Spinal cord (tissue), 9 donors: ENCODE measurements at regions not wholly inside any gene's neighbourhood (a gene's known extent, or its start where the extent isn't known, plus 50 kb on each side); places are given as distances from the start of the nearest gene placed in this dataset.
"Not testable (repeated sequence)": the region's sequence is repeated elsewhere in the genome, so short reads cannot be mapped to it uniquely, and the experiment has no call there.

Experiments used
- DNase-seq, 6 donors: peaks; one replicate each; pipeline versions ENCODE4 v3.0.0 to v3.0.0-alpha.2; 2013 to 2015; ENCODE audit warnings: low spot score in 6 of 6, low read depth in 4 of 6
- H3K27ac ChIP-seq: one replicate; pipeline ENCODE4 v1.5.1; 2013; ENCODE audit warnings: low read depth, low read length, control low read depth
- H3K27me3 ChIP-seq: one replicate; pipeline ENCODE4 v1.6.1; 2013; ENCODE audit warnings: low read length; ENCODE audit not compliant: control insufficient read depth, insufficient read depth
- H3K36me3 ChIP-seq: one replicate; pipeline ENCODE4 v1.6.1; 2013; ENCODE audit warnings: low read length; ENCODE audit not compliant: control insufficient read depth, insufficient read depth
- H3K4me1 ChIP-seq: one replicate; pipeline ENCODE4 v1.6.1; 2013; ENCODE audit warnings: low read length; ENCODE audit not compliant: control insufficient read depth, insufficient read depth
- H3K4me3 ChIP-seq: one replicate; pipeline ENCODE4 v1.5.1; 2013; ENCODE audit warnings: low read depth, low read length, control low read depth
- H3K9me3 ChIP-seq: one replicate; pipeline ENCODE4 v1.6.1; 2013; ENCODE audit warnings: low read length; ENCODE audit not compliant: control insufficient read depth, insufficient read depth
- WGBS: methylation state at CpG from one replicate; pipeline ENCODE4 v1.1.5; 2013; ENCODE audit warnings: missing lambda C conversion rate; ENCODE audit not compliant: insufficient coverage; 5-methylcytosine and 5-hydroxymethylcytosine counted together
- donor health status: healthy.

GRCh38 chr13:18281829-18282597, 899.6 kb downstream of the TUBA3C start:
- no CpG with 5 or more reads among the region's 6 CpGs for WGBS
- H3K27me3 ChIP-seq, H3K9me3 ChIP-seq, DNase-seq, H3K27ac ChIP-seq, H3K4me1 ChIP-seq, H3K36me3 ChIP-seq, H3K4me3 ChIP-seq: not testable (repeated sequence)

- not testable (repeated sequence) for H3K27ac ChIP-seq, H3K27me3 ChIP-seq, H3K4me1 ChIP-seq, DNase-seq, H3K9me3 ChIP-seq, H3K4me3 ChIP-seq, H3K36me3 ChIP-seq
- WGBS, result no CpG with 5 or more reads among the region's 11 CpGs
Observed at GRCh38 chr13:18280904-18281828, 900.5 kb downstream of the TUBA3C start.

GRCh38 chr13:18279971-18280370, 901.7 kb downstream of the TUBA3C start:
- H3K9me3 ChIP-seq, DNase-seq, H3K4me1 ChIP-seq, H3K36me3 ChIP-seq, H3K27ac ChIP-seq, H3K4me3 ChIP-seq, H3K27me3 ChIP-seq: not testable (repeated sequence)
- WGBS, result 77% methylated on average over 4 of the region's 4 CpGs

- H3K9me3 ChIP-seq, H3K27me3 ChIP-seq, H3K4me3 ChIP-seq, H3K27ac ChIP-seq, H3K4me1 ChIP-seq, H3K36me3 ChIP-seq, DNase-seq: not testable (repeated sequence)
- WGBS, result 84% methylated on average over 6 of the region's 12 CpGs
Observed at GRCh38 chr13:18277372-18277771, 904.3 kb downstream of the TUBA3C start.

- H3K4me1 ChIP-seq, H3K27ac ChIP-seq, H3K36me3 ChIP-seq, H3K9me3 ChIP-seq, H3K27me3 ChIP-seq, DNase-seq, H3K4me3 ChIP-seq: not testable (repeated sequence)
- WGBS, result 75% methylated on average over 2 of the region's 6 CpGs
Observed at GRCh38 chr13:18276280-18276679, 905.3 kb downstream of the TUBA3C start.

GRCh38 chr13:18273785-18274514, 907.7 kb downstream of the TUBA3C start:
- DNase-seq, H3K36me3 ChIP-seq, H3K4me1 ChIP-seq, H3K9me3 ChIP-seq, H3K27ac ChIP-seq, H3K27me3 ChIP-seq, H3K4me3 ChIP-seq: not testable (repeated sequence)
- whole genome bisulfite sequencing, result 74% methylated on average over 8 of the region's 14 CpGs

GRCh38 chr13:18258801-18259419, 922.7 kb downstream of the TUBA3C start:
- not testable (repeated sequence) for H3K36me3 ChIP-seq, H3K4me1 ChIP-seq, H3K27ac ChIP-seq, H3K4me3 ChIP-seq, H3K27me3 ChIP-seq, H3K9me3 ChIP-seq, DNase-seq
- WGBS, result 76% methylated on average over 20 of the region's 25 CpGs

GRCh38 chr13:18257686-18258085, 923.9 kb downstream of the TUBA3C start:
- H3K36me3 ChIP-seq, H3K9me3 ChIP-seq, H3K4me1 ChIP-seq, H3K4me3 ChIP-seq, DNase-seq, H3K27ac ChIP-seq, H3K27me3 ChIP-seq: not testable (repeated sequence)
- whole genome bisulfite sequencing, result 70% methylated on average over 9 of the region's 9 CpGs

GRCh38 chr13:18252848-18253247, 928.8 kb downstream of the TUBA3C start:
- H3K36me3 ChIP-seq, H3K27ac ChIP-seq, H3K4me3 ChIP-seq, H3K9me3 ChIP-seq, H3K4me1 ChIP-seq, H3K27me3 ChIP-seq, DNase-seq: not testable (repeated sequence)
- WGBS, result 83% methylated on average over 8 of the region's 12 CpGs
